ENCODE measurements at regions not wholly inside any gene's neighbourhood (a gene's known extent, or its start where the extent isn't known, plus 50 kb on each side); places are given as distances from the start of the nearest gene placed in this dataset.

GRCh38 chr18:69109686-69110085, 291.0 kb upstream of the DOK6 start:
- Histone ChIP-seq H3K4me3 (ENCODE audit: low read length) (no peak overlapping the region), H3K9ac (ENCODE audit: low read depth, low read length) (no peak overlapping the region), H3K27me3 (ENCODE audit: insufficient read depth, low read length) (no peaks in the 10 kb centered on the region), H3K4me1 (ENCODE audit: insufficient read depth, low read length) (no peaks in the 10 kb centered on the region), H3K36me3 (ENCODE audit: insufficient read depth, low read length) (no peaks in the 10 kb centered on the region), H3K27ac (ENCODE audit: low read depth, low read length) (no peak overlapping the region), H3K9me3 (ENCODE audit: insufficient read depth, low read depth, low read length) (no peaks in the 10 kb centered on the region)
- WGBS: no CpG with 5 or more reads among the region's 2 CpGs

DNA sequence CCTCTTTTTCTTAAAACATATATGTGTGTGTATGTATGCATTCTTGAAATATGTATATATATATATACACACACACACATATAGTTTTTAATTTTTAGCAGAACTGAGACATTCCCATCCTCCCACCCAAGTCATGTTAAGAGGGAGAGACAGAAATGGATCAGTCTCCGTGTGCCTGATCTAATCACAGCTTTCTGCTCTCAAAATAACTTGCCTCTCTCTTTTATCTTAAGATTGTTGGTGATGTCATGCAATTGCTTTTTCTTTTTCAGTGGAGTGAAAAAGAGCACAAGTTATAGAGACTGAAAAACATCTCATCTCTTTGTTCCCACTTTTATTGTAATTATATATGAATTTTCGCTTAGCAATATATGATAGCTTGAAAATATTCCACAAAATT, 279.9 kb upstream of the DOK6 start:
- Histone ChIP-seq H3K4me1 (ENCODE audit: insufficient read depth, low read length) (no peaks in the 10 kb centered on the region), H3K36me3 (ENCODE audit: insufficient read depth, low read length) (no peaks in the 10 kb centered on the region), H3K4me3 (ENCODE audit: low read length) (no peak overlapping the region), H3K9ac (ENCODE audit: low read depth, low read length) (no peak overlapping the region), H3K9me3 (ENCODE audit: insufficient read depth, low read depth, low read length) (no peaks in the 10 kb centered on the region), H3K27me3 (ENCODE audit: insufficient read depth, low read length) (no peaks in the 10 kb centered on the region), H3K27ac (ENCODE audit: low read depth, low read length) (no peak overlapping the region)
- no CpG with 5 or more reads among the region's 2 CpGs for WGBS

DNA sequence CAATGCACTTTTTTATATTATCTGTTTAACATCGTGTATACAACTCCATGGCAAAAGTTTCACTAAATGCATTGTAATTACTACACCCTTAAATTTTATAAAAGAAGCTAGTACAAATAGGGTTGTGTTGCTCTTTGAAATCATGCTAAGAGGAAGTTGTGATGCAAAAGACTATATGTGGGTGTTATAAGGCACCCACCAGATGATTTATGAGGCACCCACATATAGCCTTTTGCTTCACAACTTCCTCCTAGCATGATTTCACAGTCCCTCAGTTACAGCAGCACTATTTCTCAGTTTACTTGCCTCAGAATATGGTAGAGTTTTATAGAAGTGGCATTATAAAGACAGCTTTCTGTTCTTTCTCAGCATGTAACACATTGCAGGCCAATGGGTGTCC, 277.3 kb upstream of the DOK6 start:
- Histone ChIP-seq H3K9ac (ENCODE audit: low read depth, low read length) (no peak overlapping the region), H3K27ac (ENCODE audit: low read depth, low read length) (no peak overlapping the region), H3K4me3 (ENCODE audit: low read length) (no peak overlapping the region), H3K4me1 (ENCODE audit: insufficient read depth, low read length) (no peaks in the 10 kb centered on the region), H3K9me3 (ENCODE audit: insufficient read depth, low read depth, low read length) (no peaks in the 10 kb centered on the region), H3K27me3 (ENCODE audit: insufficient read depth, low read length) (no peaks in the 10 kb centered on the region), H3K36me3 (ENCODE audit: insufficient read depth, low read length) (no peaks in the 10 kb centered on the region)
- WGBS: 100% methylated on average over 1 of the region's 1 CpG

DNA sequence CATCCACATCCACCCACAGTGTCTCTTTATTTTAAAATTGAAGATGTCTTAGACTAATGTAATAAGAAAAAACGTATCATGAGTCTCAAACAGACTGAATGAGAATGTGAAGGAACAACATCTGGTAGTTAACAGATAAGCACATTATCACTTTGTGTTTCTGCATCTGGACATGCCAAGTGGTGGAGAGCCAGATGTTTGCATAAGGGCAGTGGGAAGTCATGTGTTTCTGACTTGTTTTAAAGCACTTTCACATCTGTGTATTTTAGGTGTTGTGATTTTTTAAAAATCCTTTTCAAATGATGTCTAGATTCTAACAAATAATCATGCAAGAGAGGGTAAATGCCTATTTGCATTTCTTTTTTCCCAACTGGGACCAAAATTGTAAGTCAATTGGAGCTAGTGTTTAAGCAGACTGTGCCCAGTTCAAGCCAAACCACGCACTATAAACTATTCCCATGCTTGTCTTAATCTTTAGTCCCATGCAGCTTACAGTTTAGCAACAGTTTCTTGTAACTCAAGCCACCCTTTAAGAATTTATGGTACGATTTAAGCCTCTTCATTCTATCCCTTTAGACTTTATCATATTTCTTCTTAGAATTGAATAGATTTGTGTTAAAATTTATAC, 272.7 kb upstream of the DOK6 start:
- no peaks in the 10 kb centered on the region for H3K36me3 ChIP-seq (ENCODE audit: insufficient read depth, low read length)
- no peaks in the 10 kb centered on the region for H3K4me1 ChIP-seq (ENCODE audit: insufficient read depth, low read length)
- H3K4me3 ChIP-seq (ENCODE audit: low read length): no peak overlapping the region
- WGBS: 88% methylated on average over 3 of the region's 3 CpGs
- no peak overlapping the region for H3K9ac ChIP-seq (ENCODE audit: low read depth, low read length)
- H3K27ac ChIP-seq (ENCODE audit: low read depth, low read length): no peak overlapping the region
- no peaks in the 10 kb centered on the region for H3K9me3 ChIP-seq (ENCODE audit: insufficient read depth, low read depth, low read length)
- H3K27me3 ChIP-seq (ENCODE audit: insufficient read depth, low read length): no peaks in the 10 kb centered on the region

DNA sequence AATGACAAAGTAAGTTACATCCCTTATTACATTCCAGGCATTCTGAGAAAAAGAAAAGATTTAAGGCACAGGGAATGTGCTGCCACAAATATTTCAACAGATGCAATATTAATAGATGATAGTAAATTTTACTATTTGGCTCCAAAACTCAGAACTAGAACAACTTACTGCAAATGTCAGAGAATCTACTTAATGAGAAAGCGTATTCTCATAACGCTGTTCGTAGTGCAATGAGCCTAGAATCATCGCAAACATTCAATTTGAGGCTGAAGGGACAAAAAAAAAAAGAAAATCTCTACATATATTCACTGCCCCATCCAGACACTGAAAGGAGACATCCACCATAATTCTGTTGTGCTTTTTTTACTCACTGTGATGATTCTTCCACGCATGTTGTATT, 272.1 kb upstream of the DOK6 start:
- H3K9ac ChIP-seq (ENCODE audit: low read depth, low read length): no peak overlapping the region
- no peaks in the 10 kb centered on the region for H3K36me3 ChIP-seq (ENCODE audit: insufficient read depth, low read length)
- no peaks in the 10 kb centered on the region for H3K9me3 ChIP-seq (ENCODE audit: insufficient read depth, low read depth, low read length)
- H3K27me3 ChIP-seq (ENCODE audit: insufficient read depth, low read length): no peaks in the 10 kb centered on the region
- no peak overlapping the region for H3K27ac ChIP-seq (ENCODE audit: low read depth, low read length)
- no peak overlapping the region for H3K4me3 ChIP-seq (ENCODE audit: low read length)
- H3K4me1 ChIP-seq (ENCODE audit: insufficient read depth, low read length): no peaks in the 10 kb centered on the region
- 95% methylated on average over 5 of the region's 5 CpGs for WGBS

- Histone ChIP-seq H3K9ac (ENCODE audit: low read depth, low read length) (no peak overlapping the region), H3K4me3 (ENCODE audit: low read length) (no peak overlapping the region), H3K4me1 (ENCODE audit: insufficient read depth, low read length) (no peaks in the 10 kb centered on the region), H3K9me3 (ENCODE audit: insufficient read depth, low read depth, low read length) (no peaks in the 10 kb centered on the region), H3K27ac (ENCODE audit: low read depth, low read length) (no peak overlapping the region), H3K36me3 (ENCODE audit: insufficient read depth, low read length) (no peaks in the 10 kb centered on the region), H3K27me3 (ENCODE audit: insufficient read depth, low read length) (no peaks in the 10 kb centered on the region)
- 84% methylated on average over 3 of the region's 3 CpGs for WGBS
These were observed 271.7 kb upstream of the DOK6 start for GRCh38 chr18:69128978-69129377.

GRCh38 chr18:69138088-69138487, 262.6 kb upstream of the DOK6 start:
- WGBS: 100% methylated on average over 2 of the region's 2 CpGs
- Histone ChIP-seq H3K36me3 (ENCODE audit: insufficient read depth, low read length) (no peaks in the 10 kb centered on the region), H3K27ac (ENCODE audit: low read depth, low read length) (no peak overlapping the region), H3K4me3 (ENCODE audit: low read length) (no peak overlapping the region), H3K9ac (ENCODE audit: low read depth, low read length) (no peak overlapping the region), H3K9me3 (ENCODE audit: insufficient read depth, low read depth, low read length) (no peaks in the 10 kb centered on the region), H3K27me3 (ENCODE audit: insufficient read depth, low read length) (no peaks in the 10 kb centered on the region), H3K4me1 (ENCODE audit: insufficient read depth, low read length) (no peaks in the 10 kb centered on the region)

DNA sequence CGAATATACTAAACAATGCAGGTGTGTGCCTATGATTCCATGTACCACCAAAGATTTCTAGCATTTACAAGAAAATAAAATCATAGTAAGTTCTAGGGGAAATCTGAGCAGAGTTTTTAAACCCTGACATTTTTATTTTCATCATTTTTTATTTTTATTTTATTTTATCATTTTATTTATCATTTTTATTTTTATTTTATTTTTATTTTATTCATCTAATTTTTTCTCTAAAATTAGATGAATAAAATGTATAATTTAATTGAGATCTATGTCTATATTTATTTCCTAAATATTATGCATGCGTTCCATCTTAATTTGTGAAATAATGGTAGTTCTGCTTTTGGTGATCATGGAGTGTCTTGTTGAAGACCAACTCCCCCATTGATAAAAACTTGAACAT, 257.6 kb upstream of the DOK6 start:
- Histone ChIP-seq H3K4me1 (ENCODE audit: insufficient read depth, low read length) (no peaks in the 10 kb centered on the region), H3K27ac (ENCODE audit: low read depth, low read length) (no peak overlapping the region), H3K36me3 (ENCODE audit: insufficient read depth, low read length) (no peaks in the 10 kb centered on the region), H3K9ac (ENCODE audit: low read depth, low read length) (no peak overlapping the region), H3K9me3 (ENCODE audit: insufficient read depth, low read depth, low read length) (no peaks in the 10 kb centered on the region), H3K27me3 (ENCODE audit: insufficient read depth, low read length) (no peaks in the 10 kb centered on the region), H3K4me3 (ENCODE audit: low read length) (no peak overlapping the region)
- WGBS: 82% methylated on average over 1 of the region's 2 CpGs

GRCh38 chr18:69152436-69152835, 248.3 kb upstream of the DOK6 start:
- no peak overlapping the region for H3K4me3 ChIP-seq (ENCODE audit: low read length)
- H3K4me1 ChIP-seq (ENCODE audit: insufficient read depth, low read length): no peaks in the 10 kb centered on the region
- no peak overlapping the region for H3K27ac ChIP-seq (ENCODE audit: low read depth, low read length)
- no peaks in the 10 kb centered on the region for H3K9me3 ChIP-seq (ENCODE audit: insufficient read depth, low read depth, low read length)
- 90% methylated on average over 3 of the region's 3 CpGs for WGBS
- no peaks in the 10 kb centered on the region for H3K36me3 ChIP-seq (ENCODE audit: insufficient read depth, low read length)
- no peak overlapping the region for H3K9ac ChIP-seq (ENCODE audit: low read depth, low read length)
- no peaks in the 10 kb centered on the region for H3K27me3 ChIP-seq (ENCODE audit: insufficient read depth, low read length)

DNA sequence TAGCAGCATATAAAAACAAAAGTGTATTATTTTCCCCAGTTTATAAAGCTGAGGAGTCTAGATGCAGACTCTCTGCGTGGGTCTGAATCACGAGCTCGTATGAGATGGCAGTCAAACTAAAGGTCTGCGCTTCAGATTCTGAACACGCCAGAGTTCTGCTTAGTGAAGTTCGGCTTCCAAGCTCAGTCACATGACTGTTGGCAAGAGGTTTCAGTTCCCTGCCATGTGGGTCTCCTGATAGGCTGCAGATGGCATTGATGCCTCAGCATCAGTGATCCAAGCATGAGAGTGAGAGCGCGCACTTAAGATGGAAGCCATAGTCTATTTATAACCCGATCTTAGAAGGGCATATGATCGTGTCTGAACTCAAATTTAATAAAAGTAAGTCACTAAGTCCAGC, 242.8 kb upstream of the DOK6 start:
- Histone ChIP-seq H3K4me3 (ENCODE audit: low read length) (no peak overlapping the region), H3K27me3 (ENCODE audit: insufficient read depth, low read length) (no peaks in the 10 kb centered on the region), H3K36me3 (ENCODE audit: insufficient read depth, low read length) (no peaks in the 10 kb centered on the region), H3K9ac (ENCODE audit: low read depth, low read length) (no peak overlapping the region), H3K27ac (ENCODE audit: low read depth, low read length) (no peak overlapping the region), H3K4me1 (ENCODE audit: insufficient read depth, low read length) (peaks cover 6% of the 10 kb centered on the region; the same call in 1 of the 2 replicates), H3K9me3 (ENCODE audit: insufficient read depth, low read depth, low read length) (no peaks in the 10 kb centered on the region)
- WGBS: 95% methylated on average over 10 of the region's 10 CpGs

- WGBS: 87% methylated on average over 6 of the region's 6 CpGs
- H3K4me1 ChIP-seq (ENCODE audit: insufficient read depth, low read length): peaks cover 6% of the 10 kb centered on the region; the same call in 1 of the 2 replicates
- H3K36me3 ChIP-seq (ENCODE audit: insufficient read depth, low read length): no peaks in the 10 kb centered on the region
- H3K4me3 ChIP-seq (ENCODE audit: low read length): no peak overlapping the region
- H3K27ac ChIP-seq (ENCODE audit: low read depth, low read length): no peak overlapping the region
- no peak overlapping the region for H3K9ac ChIP-seq (ENCODE audit: low read depth, low read length)
- H3K27me3 ChIP-seq (ENCODE audit: insufficient read depth, low read length): no peaks in the 10 kb centered on the region
- H3K9me3 ChIP-seq (ENCODE audit: insufficient read depth, low read depth, low read length): no peaks in the 10 kb centered on the region
These were observed 241.7 kb upstream of the DOK6 start for GRCh38 chr18:69158944-69159343.
